ENCODE measurements at regions not wholly inside any gene's neighbourhood (a gene's known extent, or its start where the extent isn't known, plus 50 kb on each side); places are given as distances from the start of the nearest gene placed in this dataset.

GRCh38 chr7:25353732-25354131 lies 125.4 kb upstream of the NPVF start:
- DNase-seq (ENCODE audit: low read depth, low spot score), result no peak
- H3K4me3 ChIP-seq (ENCODE audit: low read length), result no peak overlapping the region

DNA sequence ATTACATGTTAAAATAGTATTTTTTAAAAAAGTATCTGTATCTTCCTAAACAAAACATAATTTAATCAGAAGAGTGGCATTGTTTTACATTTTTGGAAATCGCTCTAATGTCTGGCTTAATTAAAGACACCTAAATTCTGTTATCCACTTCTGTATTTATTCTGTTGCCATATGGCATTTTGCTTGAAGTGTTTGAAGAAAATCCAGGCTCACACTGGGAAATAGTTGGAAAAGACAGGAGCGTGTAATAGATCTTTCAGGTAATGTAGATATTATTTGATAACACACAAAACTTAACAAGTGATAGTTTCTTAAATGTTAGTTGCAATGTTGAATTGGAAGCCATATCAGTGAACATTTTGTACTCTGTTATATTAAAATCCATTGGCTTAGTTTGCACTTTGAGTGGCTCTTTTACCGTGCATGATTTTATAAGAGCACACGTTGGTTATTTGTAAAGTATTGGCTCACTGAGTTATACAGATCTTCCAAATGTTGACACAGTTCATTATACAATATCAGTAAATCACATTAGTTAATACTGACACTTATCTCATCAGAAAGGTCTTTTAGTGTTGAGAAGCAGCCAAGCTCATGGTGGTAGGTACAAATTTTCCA lies 128.4 kb upstream of the NPVF start:
- H3K4me3 ChIP-seq (ENCODE audit: low read length), result no peak overlapping the region
- DNase-seq (ENCODE audit: low read depth, low spot score), result no peak

GRCh38 chr7:25358926-25359325 lies 130.6 kb upstream of the NPVF start:
- no peak overlapping the region for H3K4me3 ChIP-seq (ENCODE audit: low read length)
- no peak for DNase-seq (ENCODE audit: low read depth, low spot score)

DNA sequence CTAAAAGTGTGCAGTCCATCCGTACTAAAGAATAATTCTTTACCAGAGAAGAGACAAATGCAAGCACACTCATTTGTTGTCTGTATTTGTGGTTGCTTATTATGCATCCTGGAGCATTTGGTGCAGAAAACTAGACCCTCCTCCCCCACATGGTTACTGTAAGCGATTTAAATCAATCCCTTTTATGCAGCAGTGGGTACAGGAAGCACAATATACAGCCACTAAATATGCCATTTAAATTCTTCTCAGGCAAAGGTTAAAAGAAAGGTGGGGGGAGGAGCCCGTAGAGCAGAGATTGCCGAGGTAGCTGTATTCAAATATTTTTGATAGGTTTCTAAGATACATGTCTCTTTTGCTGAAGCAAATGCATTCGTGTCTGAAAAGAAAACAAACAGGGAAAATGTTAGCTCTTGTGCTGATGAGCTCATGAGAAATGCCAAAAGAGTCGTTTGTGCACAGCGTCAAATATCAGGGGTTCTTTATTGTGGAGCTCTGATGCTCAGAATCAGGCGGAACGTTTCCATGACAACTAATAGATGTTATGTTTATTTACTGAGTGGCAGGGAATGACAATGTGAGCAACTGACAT lies 131.3 kb upstream of the NPVF start:
- no peak overlapping the region for H3K4me3 ChIP-seq (ENCODE audit: low read length)
- DNase-seq (ENCODE audit: low read depth, low spot score), result no peak

- DNase-seq (ENCODE audit: low read depth, low spot score), result no peak
- no peak overlapping the region for H3K4me3 ChIP-seq (ENCODE audit: low read length)
These were observed 132.2 kb upstream of the NPVF start for GRCh38 chr7:25360451-25360850.

- no peak for DNase-seq (ENCODE audit: low read depth, low spot score)
- no peak overlapping the region for H3K4me3 ChIP-seq (ENCODE audit: low read length)
These were observed 133.1 kb upstream of the NPVF start for GRCh38 chr7:25361387-25361786.

GRCh38 chr7:25361863-25362262 lies 133.6 kb upstream of the NPVF start:
- DNase-seq (ENCODE audit: low read depth, low spot score), result no peak
- no peak overlapping the region for H3K4me3 ChIP-seq (ENCODE audit: low read length)

DNA sequence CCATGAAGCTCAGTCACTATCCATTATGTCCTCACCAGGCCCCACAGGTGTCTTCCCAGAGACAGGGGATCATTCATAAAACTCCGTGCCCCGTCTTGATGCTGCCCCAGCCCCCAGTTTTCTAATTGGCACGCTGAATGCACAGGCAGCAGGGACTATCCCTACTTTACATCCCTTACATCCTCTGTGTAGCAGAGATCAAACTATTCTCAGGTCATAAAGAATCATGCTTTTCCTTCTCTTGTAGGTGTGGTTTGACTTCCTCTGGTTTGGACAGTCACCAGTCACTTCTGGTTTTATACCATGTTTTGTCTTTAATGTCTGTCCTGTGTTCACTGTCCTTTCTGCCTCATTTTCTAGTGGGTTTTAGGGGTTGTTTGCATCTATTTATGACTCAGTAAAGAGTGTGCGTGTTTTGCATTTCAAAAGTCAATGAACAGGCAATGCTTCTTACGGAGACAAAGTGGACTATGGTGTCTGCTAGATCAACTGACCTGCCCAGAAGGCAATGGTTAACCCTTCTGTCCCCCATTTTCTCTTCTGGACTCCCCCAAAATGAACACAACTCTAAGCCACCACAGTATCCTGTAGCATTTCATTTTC lies 140.4 kb upstream of the NPVF start:
- no peak overlapping the region for H3K4me3 ChIP-seq (ENCODE audit: low read length)
- no peak for DNase-seq (ENCODE audit: low read depth, low spot score)

DNA sequence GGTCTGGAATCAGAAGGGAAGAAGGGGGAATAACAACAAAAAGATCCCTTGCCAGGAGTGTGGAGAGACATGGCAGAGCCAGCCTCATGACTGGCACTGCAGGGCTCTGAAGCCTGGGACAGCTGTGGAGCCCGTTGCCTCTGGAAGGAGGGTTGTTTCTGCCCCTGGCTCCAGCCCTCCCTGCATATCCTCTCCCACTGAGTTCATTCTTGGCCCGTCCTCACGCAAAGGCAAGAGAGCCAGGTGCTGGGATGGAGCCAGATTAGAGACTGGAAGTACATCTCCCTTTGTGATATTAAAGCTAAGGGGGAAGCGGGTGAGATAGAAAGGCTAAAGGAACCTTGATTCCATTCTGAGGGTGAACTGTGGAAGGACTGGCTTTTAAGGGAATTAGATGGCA lies 141.5 kb upstream of the NPVF start:
- H3K4me3 ChIP-seq (ENCODE audit: low read length), result no peak overlapping the region
- DNase-seq (ENCODE audit: low read depth, low spot score), result no peak

DNA sequence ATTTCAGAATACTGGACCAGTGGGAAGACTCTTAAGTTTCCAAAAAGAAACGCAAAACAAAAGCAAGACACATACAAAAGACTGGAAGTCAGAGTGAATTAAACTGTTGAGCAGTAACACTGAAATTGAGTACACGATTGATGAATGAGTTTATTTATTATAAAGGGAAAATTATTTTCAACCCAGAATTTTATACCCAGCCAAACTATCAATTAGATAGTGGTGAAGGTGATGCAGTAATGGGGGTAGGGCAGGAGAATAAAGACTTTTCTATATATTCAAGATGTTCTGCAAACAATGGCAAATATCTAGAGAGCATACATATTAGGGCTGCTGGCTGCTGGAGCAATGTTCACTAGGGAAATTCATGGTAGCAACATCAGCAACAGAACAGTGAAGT lies 143.7 kb upstream of the NPVF start:
- no peak overlapping the region for H3K4me3 ChIP-seq (ENCODE audit: low read length)
- no peak for DNase-seq (ENCODE audit: low read depth, low spot score)

DNA sequence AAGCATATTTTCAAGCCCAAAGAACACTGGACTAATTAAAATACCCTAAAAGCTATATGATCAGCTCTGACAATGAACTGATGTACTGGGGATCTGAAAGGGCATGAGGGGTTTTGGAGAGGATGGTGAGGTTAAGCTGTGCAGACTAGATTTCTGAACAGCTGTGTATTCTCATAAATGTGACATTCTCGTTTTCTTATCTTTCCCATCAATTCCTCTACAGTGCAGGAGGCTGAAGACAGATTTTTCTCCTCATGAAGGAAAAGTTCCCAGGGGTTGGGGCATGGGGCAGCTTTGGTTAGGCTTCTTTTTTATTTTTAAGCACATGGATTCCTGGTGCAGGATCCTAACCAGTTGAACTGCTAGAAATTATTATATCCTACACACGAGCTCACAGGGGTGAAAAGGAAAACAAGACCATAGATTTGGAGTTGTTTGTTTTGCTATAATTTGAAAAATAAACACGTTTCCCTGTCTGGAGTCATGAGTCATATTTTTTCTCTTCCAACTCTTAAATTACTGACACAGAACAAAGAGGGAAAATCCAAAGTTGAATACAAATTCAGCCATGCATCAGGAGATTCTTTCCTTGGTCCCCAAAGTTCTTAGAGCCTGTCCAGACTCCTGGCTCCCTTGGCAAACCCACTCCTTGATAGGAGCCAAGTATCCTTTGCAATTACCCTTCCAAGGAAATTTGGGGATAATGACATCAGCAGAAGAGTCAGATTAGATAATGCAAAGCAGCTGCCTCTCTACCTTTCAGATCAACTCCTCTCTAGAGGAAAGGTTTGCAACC lies 147.7 kb upstream of the NPVF start:
- H3K4me3 ChIP-seq (ENCODE audit: low read length), result no peak overlapping the region
- no peak for DNase-seq (ENCODE audit: low read depth, low spot score)

DNA sequence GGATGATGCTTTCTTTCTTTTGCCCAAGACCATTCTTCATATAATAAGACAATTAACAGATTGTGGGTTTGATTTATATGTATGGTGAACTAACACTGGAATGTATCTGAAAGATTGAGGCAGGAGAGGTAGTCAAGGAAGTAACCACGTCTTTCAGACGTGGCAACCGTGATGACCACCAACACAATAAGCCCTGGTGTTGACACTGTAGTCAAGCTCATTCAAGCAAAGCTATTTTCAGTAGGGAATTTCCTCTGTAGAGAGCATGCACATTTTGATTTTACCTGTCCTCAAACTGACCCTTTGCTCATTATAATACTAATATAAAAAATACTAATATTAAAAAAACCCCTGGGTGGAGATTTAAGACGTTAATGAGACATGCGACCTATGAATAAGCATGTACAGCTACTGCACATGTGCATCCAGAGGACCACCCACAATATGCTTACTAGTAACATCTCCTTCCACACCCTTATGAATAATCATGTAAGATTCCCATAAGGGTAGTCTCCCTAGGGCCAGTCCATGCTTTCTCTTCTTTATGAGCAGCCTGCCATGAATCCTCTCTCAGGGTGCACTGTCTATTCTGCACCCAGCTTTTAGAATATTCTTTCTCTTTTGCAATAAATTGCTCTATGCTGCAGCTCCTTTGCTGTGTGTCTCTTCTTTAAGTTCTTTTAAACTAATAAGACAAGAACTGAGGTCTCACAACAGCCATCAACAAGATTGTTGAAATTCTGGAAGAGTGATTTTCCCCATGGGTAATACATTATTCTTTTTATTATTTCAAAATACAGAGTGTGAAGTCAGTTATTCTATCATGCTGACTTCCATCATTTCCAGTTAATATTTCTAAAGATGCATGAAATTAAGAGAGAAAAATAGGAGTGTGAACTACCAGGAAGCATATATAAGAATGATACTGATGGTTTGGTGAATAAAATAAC lies 151.3 kb upstream of the NPVF start:
- DNase-seq (ENCODE audit: low read depth, low spot score), result no peak
- no peak overlapping the region for H3K4me3 ChIP-seq (ENCODE audit: low read length)

- no peak overlapping the region for H3K4me3 ChIP-seq (ENCODE audit: low read length)
- DNase-seq (ENCODE audit: low read depth, low spot score), result no peak
These were observed 153.7 kb upstream of the NPVF start for GRCh38 chr7:25381818-25382589.

- no peak for DNase-seq (ENCODE audit: low read depth, low spot score)
- H3K4me3 ChIP-seq (ENCODE audit: low read length), result no peak overlapping the region
These were observed 154.6 kb upstream of the NPVF start for GRCh38 chr7:25382869-25383268.

DNA sequence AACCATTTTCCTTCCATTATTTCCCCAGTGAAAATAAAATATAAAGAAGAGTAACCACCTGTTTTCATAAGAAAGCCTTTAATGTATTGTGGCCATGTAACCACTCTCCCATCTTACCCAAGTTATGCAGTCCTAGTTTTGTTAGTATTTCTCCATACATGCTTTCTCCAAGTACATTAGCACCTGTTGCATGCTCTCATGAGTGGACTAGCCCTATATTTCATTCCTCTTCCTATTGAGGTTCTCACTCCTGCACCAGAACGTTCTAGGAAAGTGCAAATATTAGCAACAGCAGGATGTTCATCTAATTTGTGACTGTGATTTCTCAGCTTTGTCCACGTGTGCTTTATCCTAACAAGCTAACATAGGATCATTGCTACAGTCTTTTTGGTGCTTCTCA lies 155.1 kb upstream of the NPVF start:
- H3K4me3 ChIP-seq (ENCODE audit: low read length), result no peak overlapping the region
- no peak for DNase-seq (ENCODE audit: low read depth, low spot score)

- DNase-seq (ENCODE audit: low read depth, low spot score), result no peak
- H3K4me3 ChIP-seq (ENCODE audit: low read length), result no peak overlapping the region
These were observed 156.7 kb upstream of the NPVF start for GRCh38 chr7:25384788-25385505.

DNA sequence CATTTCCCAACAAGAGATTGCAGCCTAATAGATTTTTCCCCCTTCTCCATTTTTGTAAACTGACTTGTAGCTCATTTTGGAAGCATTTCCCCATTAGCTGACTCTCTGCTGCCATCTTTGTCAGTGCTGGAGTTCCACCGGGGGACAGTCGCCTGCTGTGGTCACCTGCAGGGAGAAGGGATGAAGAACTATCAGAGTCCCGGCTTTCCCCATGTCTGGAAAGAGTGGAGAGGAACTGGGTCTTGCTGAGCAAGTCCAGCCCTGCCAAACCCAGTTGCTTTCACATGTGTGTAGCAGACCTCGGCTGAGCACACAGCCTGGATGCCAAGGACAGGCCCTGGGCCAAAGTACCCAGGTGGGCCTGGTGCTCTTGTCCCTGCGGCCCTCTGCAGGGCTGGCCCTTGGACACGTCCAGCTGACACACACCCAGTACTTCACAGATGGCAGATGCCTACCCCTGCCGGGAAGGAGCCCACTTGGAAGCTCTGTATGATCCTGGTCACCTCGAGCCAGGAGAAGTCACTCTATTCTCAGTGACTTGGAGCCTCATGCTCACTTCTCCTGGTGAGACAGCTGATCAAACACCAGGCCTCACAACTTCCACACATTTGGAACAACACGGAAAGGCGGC lies 157.3 kb upstream of the NPVF start:
- no peak for DNase-seq (ENCODE audit: low read depth, low spot score)
- no peak overlapping the region for H3K4me3 ChIP-seq (ENCODE audit: low read length)
